HepG2 (cell line): ENCODE measurements at regions not wholly inside any gene's neighbourhood (a gene's known extent, or its start where the extent isn't known, plus 50 kb on each side); places are given as distances from the start of the nearest gene placed in this dataset.

Experiments
- ATF7 ChIP-seq, 2 experiments: fragments of 450-650 bp in 1 of 2; sonication (generic) in 1 of 2; formaldehyde crosslinking in 1 of 2; IDR thresholded peaks; 2 replicates each; pipeline versions ENCODE4 v1.4.0 to v1.6.1; 2016 to 2020; ENCODE audit warnings: antibody characterized with exemption in 1 of 2, mild to moderate bottlenecking in 1 of 2, missing genetic modification reagents in 1 of 2
- GTF2F1 ChIP-seq: fragments of 150-350 bp; IDR thresholded peaks from 2 replicates; pipeline ENCODE4 v1.6.1; 2014; ENCODE audit warnings: low read length
- MIER3 ChIP-seq: IDR thresholded peaks from 2 replicates; pipeline ENCODE4 v1.6.1; 2016; ENCODE audit warnings: missing compliant biosample characterization, borderline replicate concordance
- NFIB ChIP-seq: sonication (generic); formaldehyde crosslinking; IDR thresholded peaks from 2 replicates; pipeline ENCODE4 v1.9.0; 2021; ENCODE audit warnings: missing genetic modification reagents, mild to moderate bottlenecking, borderline replicate concordance
- NR0B2 ChIP-seq: sonication (generic); formaldehyde crosslinking; IDR thresholded peaks from 2 replicates; pipeline ENCODE4 v1.4.0; 2020; ENCODE audit warnings: mild to moderate bottlenecking, missing genetic modification reagents
- PPARG ChIP-seq: conservative IDR thresholded peaks from 2 replicates; pipeline ENCODE4 v1.6.1; 2016; ENCODE audit warnings: missing biosample characterization, missing genetic modification reagents
- RBAK ChIP-seq: sonication (generic); formaldehyde crosslinking; IDR thresholded peaks from 2 replicates; pipeline ENCODE4 v1.5.1; 2020; ENCODE audit warnings: mild to moderate bottlenecking, missing genetic modification reagents
- SCMH1 ChIP-seq: sonication (generic); formaldehyde crosslinking; IDR thresholded peaks from 2 replicates; pipeline ENCODE4 v1.9.0; 2021; ENCODE audit warnings: missing genetic modification reagents, mild to moderate bottlenecking, borderline replicate concordance
- SMC3 ChIP-seq: IDR thresholded peaks from 2 replicates; pipeline ENCODE4 v1.6.1; 2011; ENCODE audit warnings: low read length, improper control_type of control experiment
- TEAD3 ChIP-seq: optimal IDR thresholded peaks from 2 replicates; pipeline ENCODE3; 2016; ENCODE audit warnings: borderline replicate concordance
- ZNF225 ChIP-seq: sonication (generic); formaldehyde crosslinking; IDR thresholded peaks from 2 replicates; pipeline ENCODE4 v1.4.0; 2020; ENCODE audit warnings: mild to moderate bottlenecking, missing genetic modification reagents
- ZNF460 ChIP-seq: sonication (generic); formaldehyde crosslinking; IDR thresholded peaks from 2 replicates; pipeline ENCODE4 v1.5.1; 2020; ENCODE audit warnings: missing genetic modification reagents, mild to moderate bottlenecking, borderline replicate concordance
- ZNF468 ChIP-seq: sonication (generic); formaldehyde crosslinking; IDR thresholded peaks from 2 replicates; pipeline ENCODE4 v1.8.0; 2022; ENCODE audit warnings: mild to moderate bottlenecking, moderate library complexity, missing genetic modification reagents
- ZNF83 ChIP-seq: sonication (generic); formaldehyde crosslinking; IDR thresholded peaks from 2 replicates; pipeline ENCODE4 v1.4.0; 2020; ENCODE audit warnings: missing genetic modification reagents, mild to moderate bottlenecking, borderline replicate concordance
- TF ChIP-seq, protein P1 (sequence below): IDR thresholded peaks from 2 replicates; pipeline ENCODE4 v1.4.0; 2020; ENCODE audit warnings: mild to moderate bottlenecking, missing genetic modification reagents
- TF ChIP-seq, protein P2 (sequence below): sonication (generic); formaldehyde crosslinking; IDR thresholded peaks from 2 replicates; pipeline ENCODE4 v1.8.1; 2022; ENCODE audit warnings: low read depth, mild to moderate bottlenecking, missing genetic modification reagents
- TF ChIP-seq, protein P3 (sequence below): sonication (generic); formaldehyde crosslinking; IDR thresholded peaks from 2 replicates; pipeline ENCODE4 v1.5.1; 2020; ENCODE audit warnings: missing genetic modification reagents, mild to moderate bottlenecking, borderline replicate concordance
- TF ChIP-seq, protein P4 (sequence below): sonication (generic); formaldehyde crosslinking; IDR thresholded peaks from 2 replicates; pipeline ENCODE4 v1.9.0; 2022; ENCODE audit warnings: missing genetic modification reagents, mild to moderate bottlenecking, borderline replicate concordance

GRCh38 chr15:23877502-23878412 is 190.7 kb upstream of the NDN start (continued):
- TF ChIP-seq NR0B2 (CRISPR knock-in tag) (no peak), RBAK (CRISPR knock-in tag) (no peak), ZNF460 (CRISPR knock-in tag) (no peak), ZNF83 (CRISPR knock-in tag) (no peak), GTF2F1 (no peak), TEAD3 (CRISPR knock-in tag) (no peak), ZNF225 (CRISPR knock-in tag) (no peak), NFIB (no peak), MIER3 (CRISPR knock-in tag) (no peak), SCMH1 (CRISPR knock-in tag) (no peak), ZNF468 (CRISPR knock-in tag) (no peak), ATF7 (IDR thresholded peaks at IDR 0.05) (no peak), ATF7 (CRISPR knock-in tag; IDR thresholded peaks at IDR 0.05) (no peak), PPARG (CRISPR knock-in tag) (no peak), SMC3 (peak; percentile 42)
- TF ChIP-seq, protein P1, sequence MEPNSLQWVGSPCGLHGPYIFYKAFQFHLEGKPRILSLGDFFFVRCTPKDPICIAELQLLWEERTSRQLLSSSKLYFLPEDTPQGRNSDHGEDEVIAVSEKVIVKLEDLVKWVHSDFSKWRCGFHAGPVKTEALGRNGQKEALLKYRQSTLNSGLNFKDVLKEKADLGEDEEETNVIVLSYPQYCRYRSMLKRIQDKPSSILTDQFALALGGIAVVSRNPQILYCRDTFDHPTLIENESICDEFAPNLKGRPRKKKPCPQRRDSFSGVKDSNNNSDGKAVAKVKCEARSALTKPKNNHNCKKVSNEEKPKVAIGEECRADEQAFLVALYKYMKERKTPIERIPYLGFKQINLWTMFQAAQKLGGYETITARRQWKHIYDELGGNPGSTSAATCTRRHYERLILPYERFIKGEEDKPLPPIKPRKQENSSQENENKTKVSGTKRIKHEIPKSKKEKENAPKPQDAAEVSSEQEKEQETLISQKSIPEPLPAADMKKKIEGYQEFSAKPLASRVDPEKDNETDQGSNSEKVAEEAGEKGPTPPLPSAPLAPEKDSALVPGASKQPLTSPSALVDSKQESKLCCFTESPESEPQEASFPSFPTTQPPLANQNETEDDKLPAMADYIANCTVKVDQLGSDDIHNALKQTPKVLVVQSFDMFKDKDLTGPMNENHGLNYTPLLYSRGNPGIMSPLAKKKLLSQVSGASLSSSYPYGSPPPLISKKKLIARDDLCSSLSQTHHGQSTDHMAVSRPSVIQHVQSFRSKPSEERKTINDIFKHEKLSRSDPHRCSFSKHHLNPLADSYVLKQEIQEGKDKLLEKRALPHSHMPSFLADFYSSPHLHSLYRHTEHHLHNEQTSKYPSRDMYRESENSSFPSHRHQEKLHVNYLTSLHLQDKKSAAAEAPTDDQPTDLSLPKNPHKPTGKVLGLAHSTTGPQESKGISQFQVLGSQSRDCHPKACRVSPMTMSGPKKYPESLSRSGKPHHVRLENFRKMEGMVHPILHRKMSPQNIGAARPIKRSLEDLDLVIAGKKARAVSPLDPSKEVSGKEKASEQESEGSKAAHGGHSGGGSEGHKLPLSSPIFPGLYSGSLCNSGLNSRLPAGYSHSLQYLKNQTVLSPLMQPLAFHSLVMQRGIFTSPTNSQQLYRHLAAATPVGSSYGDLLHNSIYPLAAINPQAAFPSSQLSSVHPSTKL: peak; percentile 32; the same call in 1 of the 2 replicates
- TF ChIP-seq, protein P2, sequence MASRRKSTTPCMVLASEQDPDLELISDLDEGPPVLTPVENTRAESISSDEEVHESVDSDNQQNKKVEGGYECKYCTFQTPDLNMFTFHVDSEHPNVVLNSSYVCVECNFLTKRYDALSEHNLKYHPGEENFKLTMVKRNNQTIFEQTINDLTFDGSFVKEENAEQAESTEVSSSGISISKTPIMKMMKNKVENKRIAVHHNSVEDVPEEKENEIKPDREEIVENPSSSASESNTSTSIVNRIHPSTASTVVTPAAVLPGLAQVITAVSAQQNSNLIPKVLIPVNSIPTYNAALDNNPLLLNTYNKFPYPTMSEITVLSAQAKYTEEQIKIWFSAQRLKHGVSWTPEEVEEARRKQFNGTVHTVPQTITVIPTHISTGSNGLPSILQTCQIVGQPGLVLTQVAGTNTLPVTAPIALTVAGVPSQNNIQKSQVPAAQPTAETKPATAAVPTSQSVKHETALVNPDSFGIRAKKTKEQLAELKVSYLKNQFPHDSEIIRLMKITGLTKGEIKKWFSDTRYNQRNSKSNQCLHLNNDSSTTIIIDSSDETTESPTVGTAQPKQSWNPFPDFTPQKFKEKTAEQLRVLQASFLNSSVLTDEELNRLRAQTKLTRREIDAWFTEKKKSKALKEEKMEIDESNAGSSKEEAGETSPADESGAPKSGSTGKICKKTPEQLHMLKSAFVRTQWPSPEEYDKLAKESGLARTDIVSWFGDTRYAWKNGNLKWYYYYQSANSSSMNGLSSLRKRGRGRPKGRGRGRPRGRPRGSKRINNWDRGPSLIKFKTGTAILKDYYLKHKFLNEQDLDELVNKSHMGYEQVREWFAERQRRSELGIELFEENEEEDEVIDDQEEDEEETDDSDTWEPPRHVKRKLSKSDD (CRISPR knock-in tag): no peak
- TF ChIP-seq, protein P3, sequence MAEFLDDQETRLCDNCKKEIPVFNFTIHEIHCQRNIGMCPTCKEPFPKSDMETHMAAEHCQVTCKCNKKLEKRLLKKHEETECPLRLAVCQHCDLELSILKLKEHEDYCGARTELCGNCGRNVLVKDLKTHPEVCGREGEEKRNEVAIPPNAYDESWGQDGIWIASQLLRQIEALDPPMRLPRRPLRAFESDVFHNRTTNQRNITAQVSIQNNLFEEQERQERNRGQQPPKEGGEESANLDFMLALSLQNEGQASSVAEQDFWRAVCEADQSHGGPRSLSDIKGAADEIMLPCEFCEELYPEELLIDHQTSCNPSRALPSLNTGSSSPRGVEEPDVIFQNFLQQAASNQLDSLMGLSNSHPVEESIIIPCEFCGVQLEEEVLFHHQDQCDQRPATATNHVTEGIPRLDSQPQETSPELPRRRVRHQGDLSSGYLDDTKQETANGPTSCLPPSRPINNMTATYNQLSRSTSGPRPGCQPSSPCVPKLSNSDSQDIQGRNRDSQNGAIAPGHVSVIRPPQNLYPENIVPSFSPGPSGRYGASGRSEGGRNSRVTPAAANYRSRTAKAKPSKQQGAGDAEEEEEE (CRISPR knock-in tag): no peak
- TF ChIP-seq, protein P4, sequence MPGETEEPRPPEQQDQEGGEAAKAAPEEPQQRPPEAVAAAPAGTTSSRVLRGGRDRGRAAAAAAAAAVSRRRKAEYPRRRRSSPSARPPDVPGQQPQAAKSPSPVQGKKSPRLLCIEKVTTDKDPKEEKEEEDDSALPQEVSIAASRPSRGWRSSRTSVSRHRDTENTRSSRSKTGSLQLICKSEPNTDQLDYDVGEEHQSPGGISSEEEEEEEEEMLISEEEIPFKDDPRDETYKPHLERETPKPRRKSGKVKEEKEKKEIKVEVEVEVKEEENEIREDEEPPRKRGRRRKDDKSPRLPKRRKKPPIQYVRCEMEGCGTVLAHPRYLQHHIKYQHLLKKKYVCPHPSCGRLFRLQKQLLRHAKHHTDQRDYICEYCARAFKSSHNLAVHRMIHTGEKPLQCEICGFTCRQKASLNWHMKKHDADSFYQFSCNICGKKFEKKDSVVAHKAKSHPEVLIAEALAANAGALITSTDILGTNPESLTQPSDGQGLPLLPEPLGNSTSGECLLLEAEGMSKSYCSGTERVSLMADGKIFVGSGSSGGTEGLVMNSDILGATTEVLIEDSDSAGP (CRISPR knock-in tag): peak; percentile 34; the same call in 1 of the 2 replicates
